A673 (cell line): ENCODE measurements at regions not wholly inside any gene's neighbourhood (a gene's known extent, or its start where the extent isn't known, plus 50 kb on each side); places are given as distances from the start of the nearest gene placed in this dataset.

ENCODE experiments used
- BruUV-seq: library from RNA; stranded (reverse); fragments of 400-500 nt; replicated peaks from 2 replicates; lab custom pipeline; 2021; lab: Mats Ljungman, UMichigan
- CTCF ChIA-PET: fragments of 300-600 bp; sonication (Branson Sonifier 250); formaldehyde crosslinking; loops from one replicate; lab custom pipeline; 2022; ENCODE audit warnings: antibody characterized with exemption; lab: Charles Lee
- POLR2A ChIA-PET: fragments of 300-600 bp; sonication (Branson Sonifier 250); formaldehyde crosslinking; loops from one replicate; lab custom pipeline; 2022; ENCODE audit warnings: antibody characterized with exemption; ENCODE audit not compliant: low non-redundant PET; lab: Charles Lee
- DNase-seq: peaks from one replicate; pipeline ENCODE4 v3.0.0-alpha.2; 2015; ENCODE audit warnings: low spot score
- H3K27ac ChIP-seq: fragments of 200-600 bp; sonication (generic); 2 replicates; pipeline ENCODE4 v1.5.1; 2016; ENCODE audit warnings: mixed run types, low read depth, mild to moderate bottlenecking, mixed read lengths, antibody characterized with exemption, low read length; ENCODE audit not compliant: poor library complexity, severe bottlenecking
- H3K27me3 ChIP-seq: fragments of 200-600 bp; sonication (generic); replicated peaks from 2 replicates; pipeline ENCODE4 v1.6.1; 2017; ENCODE audit warnings: mixed run types, low read depth, mild to moderate bottlenecking, mixed read lengths, antibody characterized with exemption, low read length; ENCODE audit not compliant: insufficient read depth, poor library complexity
- H3K36me3 ChIP-seq: fragments of 200-600 bp; sonication (generic); 2 replicates; pipeline ENCODE4 v1.6.1; 2016; ENCODE audit warnings: mixed run types, mild to moderate bottlenecking, mixed read lengths, antibody characterized with exemption, low read length; ENCODE audit not compliant: insufficient read depth, poor library complexity, severe bottlenecking
- H3K4me1 ChIP-seq: fragments of 200-600 bp; sonication (generic); 2 replicates; pipeline ENCODE4 v1.6.1; 2017; ENCODE audit warnings: mixed run types, mild to moderate bottlenecking, mixed read lengths, antibody characterized with exemption, low read length; ENCODE audit not compliant: insufficient read depth, poor library complexity, severe bottlenecking
- H3K4me3 ChIP-seq: fragments of 200-600 bp; sonication (generic); 2 replicates; pipeline ENCODE4 v1.5.1; 2016; ENCODE audit warnings: low read depth, mixed run types, mild to moderate bottlenecking, mixed read lengths, low read length; ENCODE audit not compliant: poor library complexity, severe bottlenecking
- H3K9me3 ChIP-seq: fragments of 200-600 bp; sonication (generic); 2 replicates; pipeline ENCODE4 v1.6.1; 2016; ENCODE audit warnings: mixed run types, low read depth, mild to moderate bottlenecking, mixed read lengths, antibody characterized with exemption, low read length; ENCODE audit not compliant: poor library complexity, severe bottlenecking
- EZH2 ChIP-seq: fragments of 200-600 bp; sonication (generic); IDR thresholded peaks from 2 replicates; pipeline ENCODE4 v1.6.1; 2017; ENCODE audit warnings: borderline replicate concordance, low read depth, mild to moderate bottlenecking, mixed read lengths, antibody characterized with exemption, low read length; ENCODE audit not compliant: poor library complexity, severe bottlenecking
- intact Hi-C: fragments of 100-400 bp; cut with micrococcal nuclease; formaldehyde crosslinking; loops from one replicate; pipeline ENCODE4 v1.10.0; 2022; ENCODE audit not compliant: unreplicated experiment
- TF ChIP-seq, protein P1 (sequence below): fragments of 300-800, 200-600 bp; sonication (generic); conservative IDR thresholded peaks from 2 replicates; pipeline ENCODE4 v1.5.1; 2017; ENCODE audit warnings: low read depth, mild to moderate bottlenecking, antibody characterized with exemption, low read length, moderate library complexity, mixed read lengths

- TF ChIP-seq EZH2: no peak
- TF ChIP-seq, protein P1, sequence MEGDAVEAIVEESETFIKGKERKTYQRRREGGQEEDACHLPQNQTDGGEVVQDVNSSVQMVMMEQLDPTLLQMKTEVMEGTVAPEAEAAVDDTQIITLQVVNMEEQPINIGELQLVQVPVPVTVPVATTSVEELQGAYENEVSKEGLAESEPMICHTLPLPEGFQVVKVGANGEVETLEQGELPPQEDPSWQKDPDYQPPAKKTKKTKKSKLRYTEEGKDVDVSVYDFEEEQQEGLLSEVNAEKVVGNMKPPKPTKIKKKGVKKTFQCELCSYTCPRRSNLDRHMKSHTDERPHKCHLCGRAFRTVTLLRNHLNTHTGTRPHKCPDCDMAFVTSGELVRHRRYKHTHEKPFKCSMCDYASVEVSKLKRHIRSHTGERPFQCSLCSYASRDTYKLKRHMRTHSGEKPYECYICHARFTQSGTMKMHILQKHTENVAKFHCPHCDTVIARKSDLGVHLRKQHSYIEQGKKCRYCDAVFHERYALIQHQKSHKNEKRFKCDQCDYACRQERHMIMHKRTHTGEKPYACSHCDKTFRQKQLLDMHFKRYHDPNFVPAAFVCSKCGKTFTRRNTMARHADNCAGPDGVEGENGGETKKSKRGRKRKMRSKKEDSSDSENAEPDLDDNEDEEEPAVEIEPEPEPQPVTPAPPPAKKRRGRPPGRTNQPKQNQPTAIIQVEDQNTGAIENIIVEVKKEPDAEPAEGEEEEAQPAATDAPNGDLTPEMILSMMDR: no peak
- Histone ChIP-seq H3K4me1 (no peaks in the 10 kb centered on the region), H3K4me3 (no peak overlapping the region), H3K36me3 (no peaks in the 10 kb centered on the region), H3K27ac (no peak overlapping the region), H3K27me3 (no peaks in the 10 kb centered on the region), H3K9me3 (no peaks in the 10 kb centered on the region)
- ChIA-PET POLR2A (no interaction called here), CTCF (no interaction called here)
- intact Hi-C loops: no loop called here
- no peak for DNase-seq
- BruUV-seq: no TSS peak
These were observed 247.8 kb downstream of the IZUMO3 start for GRCh38 chr9:24297931-24298330.

- intact Hi-C loops: no loop called here
- POLR2A ChIA-PET: no interaction called here
- H3K36me3 ChIP-seq: no peaks in the 10 kb centered on the region
- H3K4me3 ChIP-seq: no peak overlapping the region
- BruUV-seq: no TSS peak
- no peaks in the 10 kb centered on the region for H3K27me3 ChIP-seq
- no peaks in the 10 kb centered on the region for H3K4me1 ChIP-seq
- CTCF ChIA-PET: no interaction called here
- no peaks in the 10 kb centered on the region for H3K9me3 ChIP-seq
- TF ChIP-seq, protein P1: no peak
- no peak for TF ChIP-seq EZH2
- H3K27ac ChIP-seq: no peak overlapping the region
- no peak for DNase-seq
These were observed 249.6 kb downstream of the IZUMO3 start for GRCh38 chr9:24296124-24296523.

- no peaks in the 10 kb centered on the region for H3K36me3 ChIP-seq
- H3K27ac ChIP-seq: no peak overlapping the region
- H3K27me3 ChIP-seq: no peaks in the 10 kb centered on the region
- no peak for TF ChIP-seq EZH2
- TF ChIP-seq, protein P1: no peak
- BruUV-seq: no TSS peak
- ChIA-PET CTCF (no interaction called here), POLR2A (no interaction called here)
- H3K4me1 ChIP-seq: no peaks in the 10 kb centered on the region
- intact Hi-C loops: no loop called here
- no peak overlapping the region for H3K4me3 ChIP-seq
- no peaks in the 10 kb centered on the region for H3K9me3 ChIP-seq
- DNase-seq: no peak
These were observed 252.3 kb downstream of the IZUMO3 start for GRCh38 chr9:24293386-24293785.
